Mucosa of stomach (tissue), 1 donor: ENCODE measurements at regions not wholly inside any gene's neighbourhood (a gene's known extent, or its start where the extent isn't known, plus 50 kb on each side); places are given as distances from the start of the nearest gene placed in this dataset.
A peak's percentile ranks its signal among the peaks of the same experiment; 100 is the strongest.

ENCODE experiments used
- H3K27me3 ChIP-seq: one replicate; pipeline ENCODE4 v1.7.0; 2013; ENCODE audit warnings: mild to moderate bottlenecking, low read length; ENCODE audit not compliant: control insufficient read depth, insufficient read depth
- H3K36me3 ChIP-seq: one replicate; pipeline ENCODE4 v1.7.0; 2013; ENCODE audit warnings: low read length; ENCODE audit not compliant: control insufficient read depth, insufficient read depth
- H3K4me1 ChIP-seq: one replicate; pipeline ENCODE4 v1.7.0; 2013; ENCODE audit warnings: mild to moderate bottlenecking, low read length; ENCODE audit not compliant: control insufficient read depth, insufficient read depth
- H3K4me3 ChIP-seq: one replicate; pipeline ENCODE4 v1.7.0; 2013; ENCODE audit warnings: low read length
- H3K9ac ChIP-seq: one replicate; pipeline ENCODE4 v1.7.0; 2013; ENCODE audit warnings: mild to moderate bottlenecking, low read length, moderate library complexity
- H3K9me3 ChIP-seq: one replicate; pipeline ENCODE4 v1.7.0; 2013; ENCODE audit warnings: mild to moderate bottlenecking, low read length, moderate library complexity; ENCODE audit not compliant: control insufficient read depth
- donor health status: Pancreatic carcinoma.

- Histone ChIP-seq H3K4me1 (peaks cover 37% of the 10 kb centered on the region), H3K9me3 (no peaks in the 10 kb centered on the region), H3K36me3 (no peaks in the 10 kb centered on the region), H3K9ac (no peak overlapping the region), H3K27me3 (no peaks in the 10 kb centered on the region), H3K4me3 (no peak overlapping the region)
Observed at GRCh38 chr1:87682565-87682964, 353.9 kb downstream of the LMO4 start.

- Histone ChIP-seq H3K9ac (peak overlapping the region; percentile 67), H3K9me3 (no peaks in the 10 kb centered on the region), H3K27me3 (no peaks in the 10 kb centered on the region), H3K4me3 (peak overlapping the region; percentile 65), H3K36me3 (no peaks in the 10 kb centered on the region), H3K4me1 (peaks cover 44% of the 10 kb centered on the region)
Observed at GRCh38 chr1:87683196-87683956, 354.7 kb downstream of the LMO4 start.

GRCh38 chr1:87684194-87684593 lies 355.5 kb downstream of the LMO4 start:
- Histone ChIP-seq H3K4me1 (peaks cover 49% of the 10 kb centered on the region), H3K36me3 (no peaks in the 10 kb centered on the region), H3K4me3 (peak overlapping the region; percentile 65), H3K9me3 (no peaks in the 10 kb centered on the region), H3K27me3 (no peaks in the 10 kb centered on the region), H3K9ac (peak overlapping the region; percentile 67)

- Histone ChIP-seq H3K36me3 (no peaks in the 10 kb centered on the region), H3K27me3 (no peaks in the 10 kb centered on the region)
Observed at GRCh38 chr1:87684713-87685205, 356.1 kb downstream of the LMO4 start.

GRCh38 chr1:87685311-87686135 lies 356.8 kb downstream of the LMO4 start:
- Histone ChIP-seq H3K9me3 (no peaks in the 10 kb centered on the region), H3K4me1 (peaks cover 51% of the 10 kb centered on the region), H3K36me3 (no peaks in the 10 kb centered on the region), H3K27me3 (no peaks in the 10 kb centered on the region), H3K9ac (peak overlapping the region; percentile 48), H3K4me3 (no peak overlapping the region)

More at GRCh38 chr1:87684713-87685205, 356.1 kb downstream of the LMO4 start:
- H3K9ac ChIP-seq: peak overlapping the region; percentile 67
- H3K9me3 ChIP-seq: no peaks in the 10 kb centered on the region
- H3K4me1 ChIP-seq: peaks cover 51% of the 10 kb centered on the region
- peak overlapping the region; percentile 65 for H3K4me3 ChIP-seq

GRCh38 chr1:87686136-87686495 lies 357.4 kb downstream of the LMO4 start:
- no peak overlapping the region for H3K9ac ChIP-seq
- no peaks in the 10 kb centered on the region for H3K27me3 ChIP-seq
- no peaks in the 10 kb centered on the region for H3K36me3 ChIP-seq
- peaks cover 51% of the 10 kb centered on the region for H3K4me1 ChIP-seq
- H3K9me3 ChIP-seq: no peaks in the 10 kb centered on the region
- H3K4me3 ChIP-seq: no peak overlapping the region

GRCh38 chr1:87686671-87687070 lies 358.0 kb downstream of the LMO4 start:
- Histone ChIP-seq H3K4me1 (peaks cover 51% of the 10 kb centered on the region), H3K4me3 (no peak overlapping the region), H3K36me3 (no peaks in the 10 kb centered on the region), H3K27me3 (no peaks in the 10 kb centered on the region), H3K9me3 (no peaks in the 10 kb centered on the region), H3K9ac (no peak overlapping the region)

- Histone ChIP-seq H3K27me3 (no peaks in the 10 kb centered on the region), H3K4me3 (no peak overlapping the region), H3K36me3 (no peaks in the 10 kb centered on the region), H3K4me1 (peaks cover 46% of the 10 kb centered on the region), H3K9ac (no peak overlapping the region), H3K9me3 (no peaks in the 10 kb centered on the region)
Observed at GRCh38 chr1:87688136-87688535, 359.5 kb downstream of the LMO4 start.

- Histone ChIP-seq H3K9me3 (no peaks in the 10 kb centered on the region), H3K27me3 (no peaks in the 10 kb centered on the region), H3K4me1 (peaks cover 38% of the 10 kb centered on the region), H3K36me3 (no peaks in the 10 kb centered on the region), H3K4me3 (no peak overlapping the region), H3K9ac (no peak overlapping the region)
Observed at GRCh38 chr1:87689487-87689886, 360.8 kb downstream of the LMO4 start.

GRCh38 chr1:87696483-87696882 lies 367.8 kb downstream of the LMO4 start:
- Histone ChIP-seq H3K36me3 (no peaks in the 10 kb centered on the region), H3K9me3 (no peaks in the 10 kb centered on the region), H3K9ac (no peak overlapping the region), H3K4me3 (no peak overlapping the region), H3K27me3 (no peaks in the 10 kb centered on the region), H3K4me1 (no peaks in the 10 kb centered on the region)

- Histone ChIP-seq H3K9ac (no peak overlapping the region), H3K36me3 (no peaks in the 10 kb centered on the region), H3K27me3 (no peaks in the 10 kb centered on the region), H3K9me3 (no peaks in the 10 kb centered on the region), H3K4me1 (no peaks in the 10 kb centered on the region), H3K4me3 (no peak overlapping the region)
Observed at GRCh38 chr1:87702455-87702854, 373.8 kb downstream of the LMO4 start.

GRCh38 chr1:87705233-87705632 lies 376.6 kb downstream of the LMO4 start:
- no peaks in the 10 kb centered on the region for H3K4me1 ChIP-seq
- no peaks in the 10 kb centered on the region for H3K27me3 ChIP-seq
- no peak overlapping the region for H3K4me3 ChIP-seq
- no peak overlapping the region for H3K9ac ChIP-seq
- H3K9me3 ChIP-seq: no peaks in the 10 kb centered on the region
- H3K36me3 ChIP-seq: no peaks in the 10 kb centered on the region
